ENCODE measurements at regions not wholly inside any gene's neighbourhood (a gene's known extent, or its start where the extent isn't known, plus 50 kb on each side); places are given as distances from the start of the nearest gene placed in this dataset.
"Not testable (repeated sequence)": the region's sequence is repeated elsewhere in the genome, so short reads cannot be mapped to it uniquely, and the experiment has no call there.

DNA sequence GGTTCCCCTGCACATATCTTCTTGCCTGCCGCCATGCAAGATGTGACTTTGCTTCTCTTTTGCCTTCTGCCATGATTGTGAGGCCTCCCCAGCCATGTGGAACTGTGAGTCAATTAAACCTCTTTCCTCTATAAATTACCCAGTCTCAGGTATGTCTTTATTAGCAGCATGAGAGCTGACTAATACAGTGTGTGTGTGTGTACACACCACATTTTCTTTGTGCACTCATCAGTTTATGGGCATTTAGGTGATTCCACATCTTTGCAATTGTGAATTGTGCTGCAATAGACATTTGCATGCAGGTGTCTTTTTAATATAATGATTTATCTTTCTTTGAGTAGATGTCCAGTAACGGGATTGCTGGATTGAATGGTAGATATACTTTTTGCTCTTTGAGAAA, 122.4 kb upstream of the ITGB1 start:
- TF ChIP-seq POLR2AphosphoS5, EP300 (IDR thresholded peaks at IDR 0.05): not testable (repeated sequence)
- TF ChIP-seq, protein P1, sequence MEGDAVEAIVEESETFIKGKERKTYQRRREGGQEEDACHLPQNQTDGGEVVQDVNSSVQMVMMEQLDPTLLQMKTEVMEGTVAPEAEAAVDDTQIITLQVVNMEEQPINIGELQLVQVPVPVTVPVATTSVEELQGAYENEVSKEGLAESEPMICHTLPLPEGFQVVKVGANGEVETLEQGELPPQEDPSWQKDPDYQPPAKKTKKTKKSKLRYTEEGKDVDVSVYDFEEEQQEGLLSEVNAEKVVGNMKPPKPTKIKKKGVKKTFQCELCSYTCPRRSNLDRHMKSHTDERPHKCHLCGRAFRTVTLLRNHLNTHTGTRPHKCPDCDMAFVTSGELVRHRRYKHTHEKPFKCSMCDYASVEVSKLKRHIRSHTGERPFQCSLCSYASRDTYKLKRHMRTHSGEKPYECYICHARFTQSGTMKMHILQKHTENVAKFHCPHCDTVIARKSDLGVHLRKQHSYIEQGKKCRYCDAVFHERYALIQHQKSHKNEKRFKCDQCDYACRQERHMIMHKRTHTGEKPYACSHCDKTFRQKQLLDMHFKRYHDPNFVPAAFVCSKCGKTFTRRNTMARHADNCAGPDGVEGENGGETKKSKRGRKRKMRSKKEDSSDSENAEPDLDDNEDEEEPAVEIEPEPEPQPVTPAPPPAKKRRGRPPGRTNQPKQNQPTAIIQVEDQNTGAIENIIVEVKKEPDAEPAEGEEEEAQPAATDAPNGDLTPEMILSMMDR (IDR thresholded peaks at IDR 0.05), result not testable (repeated sequence)
